ENCODE measurements at regions not wholly inside any gene's neighbourhood (a gene's known extent, or its start where the extent isn't known, plus 50 kb on each side); places are given as distances from the start of the nearest gene placed in this dataset.

GRCh38 chr15:62240121-62241096, 75.3 kb upstream of the C2CD4B start:
- H3K27me3 ChIP-seq, result no peaks in the 10 kb centered on the region
- WGBS (ENCODE audit: insufficient coverage, low coverage, low lambda C conversion rate, missing lambda C conversion rate), result 93% methylated on average over 2 of the region's 5 CpGs
- TF ChIP-seq CTCF (IDR thresholded peaks at IDR 0.05) (no peak), POLR2A (IDR thresholded peaks at IDR 0.05) (no peak)

GRCh38 chr15:62241135-62241770, 76.2 kb upstream of the C2CD4B start:
- peak in 1 of 3 donors; percentile 38 for DNase-seq
- 40% methylated on average over 1 of the region's 5 CpGs for WGBS (ENCODE audit: insufficient coverage, low coverage, low lambda C conversion rate, missing lambda C conversion rate)
- ATAC-seq, result peak; percentile 67 to 75 (median 70)
- no peaks in the 10 kb centered on the region for H3K36me3 ChIP-seq
- H3K27ac ChIP-seq, result no peak overlapping the region
- H3K9me3 ChIP-seq, result no peaks in the 10 kb centered on the region
- intact Hi-C loops (cut with DNase I), result no loop called here
- H3K4me1 ChIP-seq, result no peaks in the 10 kb centered on the region
- no peaks in the 10 kb centered on the region for H3K27me3 ChIP-seq
- no peak for TF ChIP-seq POLR2A (IDR thresholded peaks at IDR 0.05)
- TF ChIP-seq CTCF (IDR thresholded peaks at IDR 0.05), result peak; percentile 21 to 47 (median 37)
- H3K4me3 ChIP-seq, result no peak overlapping the region

More at GRCh38 chr15:62240121-62241096, 75.3 kb upstream of the C2CD4B start:
- H3K27ac ChIP-seq, result no peak overlapping the region
- intact Hi-C loops (cut with DNase I), result no loop called here
- DNase-seq, result no peak
- no peaks in the 10 kb centered on the region for H3K36me3 ChIP-seq
- H3K9me3 ChIP-seq, result no peaks in the 10 kb centered on the region
- no peaks in the 10 kb centered on the region for H3K4me1 ChIP-seq
- ATAC-seq, result no peak
- no peak overlapping the region for H3K4me3 ChIP-seq

GRCh38 chr15:62242999-62243398, 77.9 kb upstream of the C2CD4B start:
- 60% methylated on average over 1 of the region's 7 CpGs for WGBS (ENCODE audit: insufficient coverage, low coverage, low lambda C conversion rate, missing lambda C conversion rate)
- Histone ChIP-seq H3K4me3 (no peak overlapping the region), H3K9me3 (no peaks in the 10 kb centered on the region), H3K4me1 (no peaks in the 10 kb centered on the region), H3K27me3 (no peaks in the 10 kb centered on the region), H3K27ac (no peak overlapping the region), H3K36me3 (no peaks in the 10 kb centered on the region)
- intact Hi-C loops (cut with DNase I), result no loop called here
- TF ChIP-seq CTCF (IDR thresholded peaks at IDR 0.05), result no peak
- DNase-seq (no peak), ATAC-seq (peak in 1 of 4 donors; percentile 18)

- H3K4me1 ChIP-seq, result no peaks in the 10 kb centered on the region
- H3K4me3 ChIP-seq, result no peak overlapping the region
- intact Hi-C loops (cut with DNase I), result no loop called here
- no peak for DNase-seq
- no peaks in the 10 kb centered on the region for H3K27me3 ChIP-seq
- ATAC-seq, result no peak
- H3K36me3 ChIP-seq, result no peaks in the 10 kb centered on the region
- H3K27ac ChIP-seq, result no peak overlapping the region
- no peaks in the 10 kb centered on the region for H3K9me3 ChIP-seq
- no CpG with 5 or more reads among the region's 6 CpGs for WGBS (ENCODE audit: insufficient coverage, low coverage, low lambda C conversion rate, missing lambda C conversion rate)
- no peak for TF ChIP-seq CTCF (IDR thresholded peaks at IDR 0.05)
- no peak for TF ChIP-seq POLR2A (IDR thresholded peaks at IDR 0.05)
Measured at GRCh38 chr15:62244762-62245161, 79.7 kb upstream of the C2CD4B start.
